Esophagus muscularis mucosa (tissue), 3 donors: ENCODE measurements at regions not wholly inside any gene's neighbourhood (a gene's known extent, or its start where the extent isn't known, plus 50 kb on each side); places are given as distances from the start of the nearest gene placed in this dataset.

Source experiments
- CTCF ChIP-seq, 3 experiments: fragments of 200-600 bp in 2 of 3; fragments of 450-650 bp in 1 of 3; sonication (generic) in 2 of 3; IDR thresholded peaks; one replicate each; pipeline ENCODE4 v1.5.1; 2017 to 2019; ENCODE audit warnings: antibody characterized with exemption in 3 of 3, mild to moderate bottlenecking in 2 of 3, moderate library complexity in 1 of 3
- EP300 ChIP-seq: sonication (generic); formaldehyde crosslinking; IDR thresholded peaks from one replicate; pipeline ENCODE4 v1.6.1; 2017; ENCODE audit warnings: antibody characterized with exemption

GRCh38 chr13:30032263-30032662 lies 181.8 kb upstream of the UBL3 start:
- TF ChIP-seq EP300 (no peak), CTCF (IDR thresholded peaks at IDR 0.05) (no peak)
